ENCODE measurements at regions not wholly inside any gene's neighbourhood (a gene's known extent, or its start where the extent isn't known, plus 50 kb on each side); places are given as distances from the start of the nearest gene placed in this dataset.
"Not testable (repeated sequence)": the region's sequence is repeated elsewhere in the genome, so short reads cannot be mapped to it uniquely, and the experiment has no call there.

- not testable (repeated sequence) for TF ChIP-seq CTCF, POLR2A (IDR thresholded peaks at IDR 0.05)
Measured at GRCh38 chr7:123321578-123321977, 121.8 kb upstream of the SLC13A1 start.

Data from heart left ventricle (tissue), 13 donors.